GM18861 (cell line): ENCODE measurements at regions not wholly inside any gene's neighbourhood (a gene's known extent, or its start where the extent isn't known, plus 50 kb on each side); places are given as distances from the start of the nearest gene placed in this dataset.
"Not testable (repeated sequence)": the region's sequence is repeated elsewhere in the genome, so short reads cannot be mapped to it uniquely, and the experiment has no call there.

Source experiments
- ATAC-seq: cut with Tn5 transposase; IDR thresholded peaks from one replicate; pipeline ENCODE4 v1.9.1; 2021; ENCODE audit not compliant: unreplicated experiment

DNA sequence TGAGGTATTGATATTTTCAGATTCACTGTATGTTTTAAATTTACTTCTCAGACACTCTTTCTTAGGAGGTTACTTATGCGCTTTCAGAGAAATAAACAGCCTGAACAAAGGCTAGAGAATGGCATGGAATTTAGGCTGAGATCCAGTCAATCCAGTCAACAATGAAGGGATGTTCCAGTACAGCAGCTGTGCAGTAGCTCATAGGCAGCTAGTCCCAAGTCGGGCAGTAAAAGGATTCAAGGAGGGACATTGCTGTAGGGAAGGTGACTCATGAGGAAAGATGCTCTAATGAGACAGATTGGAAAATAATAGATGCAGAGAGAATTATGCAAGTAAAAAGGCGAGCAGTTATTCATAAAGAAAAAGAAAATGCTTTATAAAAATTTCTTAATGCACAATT, 397.9 kb upstream of the RGPD4 start:
- no peak for ATAC-seq

GRCh38 chr2:107430006-107430405, 396.7 kb upstream of the RGPD4 start:
- no peak for ATAC-seq

- no peak for ATAC-seq
Observed at GRCh38 chr2:107430596-107431266, 396.0 kb upstream of the RGPD4 start.

- ATAC-seq, result no peak
Observed at GRCh38 chr2:107436281-107436680, 390.4 kb upstream of the RGPD4 start.

DNA sequence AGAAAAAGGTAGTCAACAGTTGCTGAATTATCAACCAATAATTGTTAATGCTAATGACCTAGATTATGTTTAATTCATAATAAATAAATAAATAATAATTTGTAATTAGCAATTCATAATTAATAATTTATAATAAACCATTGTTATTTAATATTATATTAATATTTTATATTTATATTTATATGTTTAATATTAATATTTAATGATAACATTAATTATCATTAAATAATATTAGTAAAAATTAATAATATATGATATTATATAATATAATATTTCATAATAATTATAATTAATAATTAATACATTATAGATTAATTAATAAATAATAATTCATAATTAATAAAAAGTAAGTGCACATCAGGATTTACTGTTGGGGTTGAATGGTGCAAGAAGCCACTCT, 389.4 kb upstream of the RGPD4 start:
- no peak for ATAC-seq

- no peak for ATAC-seq
Observed at GRCh38 chr2:107437807-107438206, 388.9 kb upstream of the RGPD4 start.

- no peak for ATAC-seq
Observed at GRCh38 chr2:107448160-107448559, 378.5 kb upstream of the RGPD4 start.

DNA sequence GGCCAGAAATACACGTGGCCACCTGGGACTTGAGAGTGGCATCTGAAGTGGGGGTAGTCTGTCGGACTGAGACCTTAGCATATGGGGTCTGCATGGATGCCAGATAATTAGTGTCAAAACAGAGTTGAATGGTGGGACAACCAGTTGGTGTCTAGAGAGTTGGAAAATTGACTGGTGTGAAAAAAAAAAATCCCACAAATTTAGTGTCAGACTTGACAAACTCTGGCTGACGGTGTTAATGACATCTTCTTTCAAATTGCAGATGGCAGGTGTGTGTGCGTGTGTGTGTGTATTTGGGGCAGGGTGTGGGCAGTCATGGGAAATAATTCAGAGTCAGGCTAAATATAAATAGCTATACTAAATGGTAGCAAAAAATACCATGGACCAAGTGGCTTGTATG, 365.4 kb upstream of the RGPD4 start:
- no peak for ATAC-seq

DNA sequence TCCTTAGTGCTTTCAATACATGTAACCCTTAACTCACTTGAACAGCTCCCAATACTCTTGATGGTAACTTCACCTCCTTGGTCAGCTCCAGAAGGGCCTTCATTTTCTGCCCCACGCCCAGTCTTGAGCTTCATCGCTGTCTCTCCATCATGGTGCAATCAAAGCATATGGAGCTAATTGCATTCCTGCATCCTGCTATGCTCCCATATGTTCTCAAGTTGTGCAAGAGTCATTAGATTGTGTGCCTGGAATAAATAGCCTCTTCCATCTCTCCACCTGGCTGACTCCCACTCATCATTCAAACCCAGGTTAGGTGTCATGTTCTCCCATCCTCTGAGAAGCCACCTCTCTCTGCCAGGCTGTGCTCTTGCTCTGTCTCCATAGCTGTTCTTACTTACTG, 364.5 kb upstream of the RGPD4 start:
- ATAC-seq, result no peak

- no peak for ATAC-seq
Observed at GRCh38 chr2:107466241-107466640, 360.5 kb upstream of the RGPD4 start.

DNA sequence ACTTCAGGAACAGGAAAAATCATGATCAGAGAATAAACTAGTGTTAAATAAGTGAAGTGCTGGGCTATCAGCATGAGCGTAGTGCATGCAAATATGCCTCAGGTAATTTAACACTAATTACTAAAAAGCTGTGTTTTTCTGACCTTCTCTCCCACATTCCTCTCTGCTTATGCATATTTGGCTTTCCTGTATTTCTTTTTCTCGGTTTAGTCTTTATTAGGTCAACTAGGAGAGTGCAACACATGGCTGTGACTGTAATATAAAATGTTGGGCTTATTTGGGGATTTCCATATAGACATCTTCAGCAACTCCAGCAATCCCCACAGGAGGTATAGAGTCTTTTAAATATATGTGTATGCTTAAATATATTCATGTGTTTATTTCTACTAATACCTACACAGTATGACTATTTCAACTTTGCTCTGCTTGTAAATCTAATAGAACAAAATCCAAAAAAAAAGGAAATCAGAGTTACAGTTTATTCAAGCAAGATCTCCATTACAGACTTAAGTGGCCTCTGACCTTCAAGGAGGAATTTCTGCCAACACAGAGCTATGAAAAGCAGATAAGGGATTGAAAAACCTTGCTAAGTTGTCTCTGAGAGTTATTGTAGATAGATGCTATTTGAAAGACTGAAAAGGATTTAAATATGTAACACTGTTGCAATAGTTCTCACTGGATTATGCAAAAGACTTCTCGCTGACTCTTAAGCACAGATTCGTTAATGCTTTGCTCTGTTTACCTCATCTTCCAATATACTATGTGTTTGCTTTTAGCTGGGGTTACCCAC, 359.5 kb upstream of the RGPD4 start:
- no peak for ATAC-seq

DNA sequence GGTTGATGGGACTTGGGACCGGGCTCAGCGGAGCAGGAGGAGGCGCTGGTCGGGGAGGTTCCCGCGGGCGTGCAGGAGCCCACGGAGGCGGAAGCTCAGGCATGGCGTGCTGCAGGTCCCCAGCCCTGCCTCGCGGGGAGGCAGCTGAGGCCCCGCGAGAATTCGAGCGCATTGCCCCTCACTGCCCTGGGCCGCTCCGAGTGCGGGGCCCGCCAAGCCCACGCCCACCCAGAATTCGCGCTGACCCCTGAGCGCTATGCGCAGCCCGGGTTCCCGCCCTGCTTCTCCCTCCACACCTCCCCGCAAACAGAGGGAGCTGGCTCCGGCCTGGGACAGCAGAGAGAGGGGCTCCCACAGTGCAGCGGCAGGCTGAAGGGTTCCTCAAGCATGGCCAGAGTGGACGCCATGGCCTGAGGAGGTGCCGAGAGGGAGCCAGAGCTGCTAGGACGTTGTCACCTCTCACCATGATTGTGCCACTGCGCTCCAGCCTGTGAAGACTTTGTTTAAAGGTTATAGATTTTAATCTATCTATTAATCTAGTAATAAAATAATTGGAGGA, 357.2 kb upstream of the RGPD4 start:
- no peak for ATAC-seq

DNA sequence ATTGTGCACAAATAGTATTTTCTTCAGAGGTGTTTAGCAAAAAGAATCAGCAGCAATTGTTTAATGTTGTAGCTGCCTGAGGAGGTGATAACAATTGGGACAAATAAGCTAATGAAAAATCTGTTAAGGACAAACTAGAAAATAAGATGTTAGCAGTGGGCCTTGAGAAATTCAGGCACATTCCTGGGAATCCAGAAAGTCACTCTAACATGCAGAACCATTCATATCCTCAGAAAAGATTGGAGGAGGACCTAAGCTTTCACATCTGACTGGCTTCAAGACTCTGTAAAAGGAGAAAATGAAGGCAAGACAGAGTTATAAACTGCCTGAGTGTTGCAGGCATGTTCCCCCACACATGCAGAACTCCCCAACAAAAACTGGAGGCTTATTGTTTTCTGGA, 353.5 kb upstream of the RGPD4 start:
- ATAC-seq, result no peak

DNA sequence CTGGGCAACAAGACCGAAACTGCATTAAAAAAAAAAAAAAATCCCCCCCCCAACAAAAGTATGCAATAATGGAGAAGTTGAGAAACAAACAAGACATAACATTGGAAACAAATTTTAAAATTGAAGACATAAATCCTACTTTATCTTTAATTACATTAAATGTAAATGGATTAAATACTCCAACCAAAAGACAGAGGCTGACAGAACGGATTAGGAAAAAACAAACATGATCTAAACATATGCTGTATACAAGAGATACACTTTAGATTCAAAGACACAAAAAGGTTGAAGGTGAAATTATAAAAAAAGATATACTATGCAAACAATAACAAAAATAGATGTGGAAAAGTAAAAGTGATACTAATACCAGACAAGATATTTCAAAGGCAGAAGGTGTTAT, 350.8 kb upstream of the RGPD4 start:
- no peak for ATAC-seq

GRCh38 chr2:107502539-107502938, 324.2 kb upstream of the RGPD4 start:
- ATAC-seq, result no peak

DNA sequence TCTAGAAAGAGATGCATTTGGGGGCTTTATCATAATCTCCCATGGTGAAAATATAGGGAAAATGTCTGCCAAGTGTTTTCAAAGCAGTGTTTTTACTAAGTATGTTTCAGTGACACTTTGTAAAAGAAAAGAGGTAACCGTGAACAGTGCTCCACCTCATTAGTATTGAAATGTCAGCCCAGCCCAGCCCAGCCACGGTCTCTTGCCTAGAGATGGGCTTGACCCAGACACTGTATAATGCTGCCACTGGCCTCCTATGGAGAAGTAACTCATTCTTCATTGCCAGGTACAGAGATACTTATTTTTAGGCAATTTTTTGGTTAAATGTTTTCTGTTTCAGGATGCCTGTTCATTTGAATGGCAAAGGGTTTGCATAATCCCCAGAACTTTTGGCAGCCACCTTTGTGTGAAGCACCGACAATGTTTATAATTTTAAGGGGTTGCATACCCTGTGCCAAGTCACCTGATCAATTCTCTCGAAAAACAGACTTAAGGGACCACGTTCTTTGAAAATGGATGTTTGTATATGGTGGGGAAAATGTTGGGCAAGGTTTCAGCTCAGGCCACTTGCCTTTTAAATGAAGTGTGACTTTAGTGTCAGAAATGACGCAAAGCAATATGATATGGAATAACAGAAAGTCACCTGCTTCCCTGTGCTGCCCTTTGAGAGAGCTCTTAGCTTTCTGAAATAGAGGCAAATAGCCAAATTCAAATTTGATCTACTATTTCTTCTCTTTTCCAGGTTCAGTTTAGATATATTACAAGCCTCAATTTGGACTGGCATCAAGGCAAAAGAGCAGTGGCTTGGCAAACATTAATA, 314.5 kb upstream of the RGPD4 start:
- no peak for ATAC-seq

DNA sequence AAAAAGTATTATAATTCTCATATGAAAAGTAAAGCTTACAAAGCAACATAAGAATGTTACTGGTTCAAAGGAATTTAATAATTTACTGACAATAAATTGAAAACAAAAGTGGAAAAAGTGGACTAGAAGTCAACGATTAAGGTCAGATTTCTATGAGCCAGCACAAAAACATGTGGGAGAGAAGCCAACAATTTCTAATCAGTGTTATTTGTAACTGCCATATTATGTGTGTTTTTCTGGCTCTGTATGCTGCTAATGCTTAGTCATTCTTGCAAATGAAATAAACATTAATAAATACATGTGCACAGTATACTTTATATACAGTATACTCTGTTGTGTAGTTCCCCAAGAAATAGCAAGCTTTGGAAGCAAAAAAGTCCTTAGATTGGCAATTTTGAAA, 301.3 kb upstream of the RGPD4 start:
- no peak for ATAC-seq

DNA sequence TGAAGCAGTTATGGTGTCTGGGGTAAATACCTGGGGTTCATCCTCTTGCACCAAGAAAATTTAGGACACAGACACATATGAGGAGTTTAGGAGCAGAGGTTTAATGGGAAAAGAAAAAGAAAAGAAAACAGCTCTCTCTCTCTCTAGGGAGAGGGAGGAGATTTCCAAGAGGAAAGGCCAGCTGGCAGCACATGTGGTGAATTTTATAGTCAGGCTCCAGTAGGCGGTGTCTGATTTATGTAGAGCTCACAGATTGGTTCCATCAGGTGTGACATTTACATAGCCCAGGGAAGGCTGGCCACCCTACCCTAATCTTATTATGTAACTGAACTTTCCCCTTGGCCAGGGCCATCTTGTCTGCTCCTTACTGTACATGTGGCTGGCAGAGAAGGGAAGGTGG, 297.5 kb upstream of the RGPD4 start:
- no peak for ATAC-seq

DNA sequence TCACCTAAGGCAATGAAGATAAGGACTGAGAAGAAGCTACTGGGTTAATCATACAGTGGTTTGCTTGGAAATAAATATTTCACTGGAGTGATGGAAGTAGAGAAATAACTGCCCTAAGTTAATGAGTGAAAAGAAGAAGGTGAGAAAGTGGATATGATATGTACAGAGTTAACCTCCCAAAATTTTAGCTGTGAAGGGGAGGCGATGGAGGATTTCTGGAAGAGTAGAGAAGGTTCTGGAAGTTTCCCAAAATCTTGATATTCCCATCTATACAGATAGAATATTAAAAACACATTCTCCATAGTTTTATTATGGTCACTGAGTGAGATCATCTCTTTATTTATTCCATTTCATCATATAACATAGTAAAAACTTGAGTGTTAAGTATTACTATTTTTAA, 296.6 kb upstream of the RGPD4 start:
- no peak for ATAC-seq

GRCh38 chr2:107534926-107535325, 291.8 kb upstream of the RGPD4 start:
- ATAC-seq, result no peak

DNA sequence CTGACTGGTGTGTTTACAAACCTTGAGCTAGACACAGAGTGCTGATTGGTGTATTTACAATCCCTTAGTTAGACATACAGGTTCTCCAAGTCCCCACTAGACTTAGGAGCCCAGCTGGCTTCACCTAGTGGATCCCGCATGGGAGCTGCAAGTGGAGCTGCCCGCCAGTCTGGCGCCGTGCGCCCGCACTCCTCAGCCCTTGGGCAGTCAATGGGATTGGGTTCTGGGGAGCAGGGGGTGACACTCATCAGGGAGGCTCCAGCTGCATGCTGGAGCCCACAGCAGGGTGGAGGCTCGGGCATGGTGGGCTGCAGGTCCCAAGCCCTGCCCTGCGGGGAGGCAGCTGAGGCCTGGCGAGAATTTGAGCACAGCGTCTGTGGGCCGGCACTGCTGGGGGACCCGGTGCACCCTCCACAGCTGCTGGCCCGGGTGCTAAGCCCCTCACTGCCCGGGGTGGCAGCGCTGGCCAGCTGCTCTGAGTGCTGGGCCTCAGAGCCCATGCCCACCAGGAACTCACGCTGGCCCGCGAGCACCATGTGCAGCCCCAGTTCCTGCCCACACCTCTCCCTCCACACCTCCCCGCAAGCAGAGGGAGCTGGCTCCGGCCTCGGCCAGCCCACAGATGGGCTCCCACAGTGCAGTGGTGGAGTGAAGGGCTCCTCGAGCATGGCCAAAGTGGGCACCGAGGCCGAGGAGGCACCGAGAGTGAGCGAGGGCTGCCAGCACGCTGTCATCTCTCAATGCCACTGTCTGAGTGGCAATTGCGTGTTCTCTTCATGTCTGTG, 290.6 kb upstream of the RGPD4 start:
- not testable (repeated sequence) for ATAC-seq
